ENCODE measurements at regions not wholly inside any gene's neighbourhood (a gene's known extent, or its start where the extent isn't known, plus 50 kb on each side); places are given as distances from the start of the nearest gene placed in this dataset.

DNA sequence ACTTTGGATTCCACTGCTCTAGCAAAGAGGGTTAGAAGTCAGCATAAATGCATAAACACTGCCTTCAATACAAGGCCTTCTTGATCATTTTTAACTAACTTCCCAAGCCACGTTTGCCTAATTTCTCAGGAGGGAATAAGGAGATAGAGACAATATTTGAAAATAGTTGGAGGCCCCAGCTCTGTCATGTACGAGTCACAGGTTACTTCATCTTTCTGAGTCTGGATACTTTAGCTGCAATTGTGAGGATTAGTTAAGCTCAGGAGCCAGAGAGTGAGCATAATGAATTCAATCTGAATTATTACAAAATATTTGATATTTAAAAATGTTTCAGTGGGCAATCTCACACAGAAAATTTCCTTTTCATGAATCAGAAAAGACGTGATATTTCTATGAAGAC, 298.9 kb downstream of the SHOX2 start:
- TF ChIP-seq RXRA (IDR thresholded peaks at IDR 0.05; ENCODE audit: insufficient read depth, low read depth, low read length) (no peak), BCL11A (IDR thresholded peaks at IDR 0.05; ENCODE audit: low read depth in 2 of 2, low read length in 2 of 2) (no peak), TAF1 (IDR thresholded peaks at IDR 0.05; ENCODE audit: low read depth, low read length) (no peak)
- TF ChIP-seq, protein P1, sequence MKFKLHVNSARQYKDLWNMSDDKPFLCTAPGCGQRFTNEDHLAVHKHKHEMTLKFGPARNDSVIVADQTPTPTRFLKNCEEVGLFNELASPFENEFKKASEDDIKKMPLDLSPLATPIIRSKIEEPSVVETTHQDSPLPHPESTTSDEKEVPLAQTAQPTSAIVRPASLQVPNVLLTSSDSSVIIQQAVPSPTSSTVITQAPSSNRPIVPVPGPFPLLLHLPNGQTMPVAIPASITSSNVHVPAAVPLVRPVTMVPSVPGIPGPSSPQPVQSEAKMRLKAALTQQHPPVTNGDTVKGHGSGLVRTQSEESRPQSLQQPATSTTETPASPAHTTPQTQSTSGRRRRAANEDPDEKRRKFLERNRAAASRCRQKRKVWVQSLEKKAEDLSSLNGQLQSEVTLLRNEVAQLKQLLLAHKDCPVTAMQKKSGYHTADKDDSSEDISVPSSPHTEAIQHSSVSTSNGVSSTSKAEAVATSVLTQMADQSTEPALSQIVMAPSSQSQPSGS (IDR thresholded peaks at IDR 0.05; ENCODE audit: low read length) = no peak
- TF ChIP-seq, protein P2, sequence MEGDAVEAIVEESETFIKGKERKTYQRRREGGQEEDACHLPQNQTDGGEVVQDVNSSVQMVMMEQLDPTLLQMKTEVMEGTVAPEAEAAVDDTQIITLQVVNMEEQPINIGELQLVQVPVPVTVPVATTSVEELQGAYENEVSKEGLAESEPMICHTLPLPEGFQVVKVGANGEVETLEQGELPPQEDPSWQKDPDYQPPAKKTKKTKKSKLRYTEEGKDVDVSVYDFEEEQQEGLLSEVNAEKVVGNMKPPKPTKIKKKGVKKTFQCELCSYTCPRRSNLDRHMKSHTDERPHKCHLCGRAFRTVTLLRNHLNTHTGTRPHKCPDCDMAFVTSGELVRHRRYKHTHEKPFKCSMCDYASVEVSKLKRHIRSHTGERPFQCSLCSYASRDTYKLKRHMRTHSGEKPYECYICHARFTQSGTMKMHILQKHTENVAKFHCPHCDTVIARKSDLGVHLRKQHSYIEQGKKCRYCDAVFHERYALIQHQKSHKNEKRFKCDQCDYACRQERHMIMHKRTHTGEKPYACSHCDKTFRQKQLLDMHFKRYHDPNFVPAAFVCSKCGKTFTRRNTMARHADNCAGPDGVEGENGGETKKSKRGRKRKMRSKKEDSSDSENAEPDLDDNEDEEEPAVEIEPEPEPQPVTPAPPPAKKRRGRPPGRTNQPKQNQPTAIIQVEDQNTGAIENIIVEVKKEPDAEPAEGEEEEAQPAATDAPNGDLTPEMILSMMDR (IDR thresholded peaks at IDR 0.05; ENCODE audit: control extremely low read depth in 1 of 3, insufficient read depth in 1 of 3, low read depth in 1 of 3, low read length in 3 of 3) = no peak
